LNCAP (cell line): ENCODE measurements at regions not wholly inside any gene's neighbourhood (a gene's known extent, or its start where the extent isn't known, plus 50 kb on each side); places are given as distances from the start of the nearest gene placed in this dataset.

Experiments used
- CTCF ChIP-seq: fragments of 450-650 bp; IDR thresholded peaks from 2 replicates; pipeline ENCODE4 v1.5.1; 2017; ENCODE audit warnings: mild to moderate bottlenecking

DNA sequence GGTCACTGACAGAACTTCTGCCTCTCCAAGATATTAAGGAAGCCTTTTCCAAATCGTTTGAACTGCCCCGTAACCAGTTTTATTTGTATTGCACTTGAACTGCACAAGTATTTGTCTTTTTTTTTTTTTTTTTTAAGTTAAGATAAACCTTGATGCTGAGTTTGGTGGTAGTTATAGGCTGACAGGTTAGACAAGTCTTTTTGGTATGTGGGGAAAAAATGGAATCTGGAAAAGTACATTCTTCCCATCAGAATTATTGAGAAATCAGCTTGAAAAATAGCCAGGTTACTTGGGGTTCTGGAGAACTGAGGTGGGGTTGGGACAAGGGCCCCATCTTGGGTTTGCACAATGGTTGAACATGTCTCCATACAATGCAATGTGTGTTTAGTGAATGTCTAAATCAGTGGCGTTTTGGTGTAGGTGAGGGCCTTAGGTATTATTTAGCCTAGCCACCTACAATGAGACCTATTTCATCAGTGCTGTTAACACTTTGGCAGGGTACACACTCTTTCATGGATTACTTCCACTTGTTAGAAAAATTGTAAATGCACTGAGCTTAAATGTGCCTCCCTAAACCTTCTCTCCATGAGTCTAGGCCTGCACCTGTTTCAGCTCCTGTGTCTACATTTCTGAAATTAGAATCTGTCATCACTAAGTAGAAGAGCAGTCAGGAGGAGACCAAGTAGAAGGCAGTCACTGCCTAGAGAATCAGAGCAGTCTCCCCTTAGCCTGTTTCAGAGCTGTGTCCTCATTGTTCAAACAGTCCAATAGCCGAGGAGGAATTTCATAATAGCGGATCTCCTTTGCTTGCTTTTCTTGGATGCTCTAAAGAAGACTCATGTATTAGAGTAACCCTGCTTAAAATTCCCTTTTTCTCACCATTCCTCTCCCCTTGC is 140.0 kb upstream of the HMHB1 start:
- no peak for TF ChIP-seq CTCF

GRCh38 chr5:143671021-143671420 is 140.9 kb upstream of the HMHB1 start:
- TF ChIP-seq CTCF = no peak

DNA sequence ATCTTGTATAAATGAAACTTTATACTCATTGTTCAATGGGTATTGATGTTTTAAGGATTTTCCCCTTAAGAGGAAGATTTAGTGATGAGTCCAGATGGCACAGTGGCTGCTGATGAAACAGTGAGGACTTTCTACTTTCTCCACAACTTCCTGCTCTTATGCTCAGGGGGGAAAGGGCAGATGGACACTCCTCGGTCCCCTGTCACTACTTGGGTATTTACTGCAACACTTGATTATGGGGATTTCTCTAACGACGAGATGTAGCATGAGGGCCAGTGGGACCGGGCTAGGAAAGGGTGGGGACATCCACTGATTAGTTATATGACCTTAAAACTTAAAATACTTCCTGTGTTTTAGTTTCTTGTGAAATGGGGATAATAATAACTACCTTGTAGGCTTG is 146.1 kb upstream of the HMHB1 start:
- no peak for TF ChIP-seq CTCF

DNA sequence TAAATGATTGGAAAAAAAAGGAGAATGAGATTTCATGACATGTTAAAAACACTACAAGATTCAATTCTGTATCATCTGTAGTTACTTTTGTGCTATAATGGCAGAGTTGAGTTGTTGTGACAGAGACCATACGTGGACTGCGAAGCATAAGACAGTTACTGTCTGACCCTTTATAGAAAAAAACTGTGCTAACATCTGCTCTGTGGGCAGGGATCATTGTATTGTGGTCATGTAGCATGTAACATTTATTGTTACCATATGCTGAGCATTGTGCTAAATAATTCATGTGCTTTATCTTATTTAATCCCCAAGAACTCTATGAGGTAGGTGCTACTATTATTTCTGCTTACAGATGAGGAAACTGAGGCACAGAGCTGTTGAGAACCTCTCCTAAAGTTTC is 147.3 kb upstream of the HMHB1 start:
- no peak for TF ChIP-seq CTCF

GRCh38 chr5:143663872-143664271 is 148.1 kb upstream of the HMHB1 start:
- no peak for TF ChIP-seq CTCF

- no peak for TF ChIP-seq CTCF
Observed at GRCh38 chr5:143662020-143662419, 149.9 kb upstream of the HMHB1 start.

DNA sequence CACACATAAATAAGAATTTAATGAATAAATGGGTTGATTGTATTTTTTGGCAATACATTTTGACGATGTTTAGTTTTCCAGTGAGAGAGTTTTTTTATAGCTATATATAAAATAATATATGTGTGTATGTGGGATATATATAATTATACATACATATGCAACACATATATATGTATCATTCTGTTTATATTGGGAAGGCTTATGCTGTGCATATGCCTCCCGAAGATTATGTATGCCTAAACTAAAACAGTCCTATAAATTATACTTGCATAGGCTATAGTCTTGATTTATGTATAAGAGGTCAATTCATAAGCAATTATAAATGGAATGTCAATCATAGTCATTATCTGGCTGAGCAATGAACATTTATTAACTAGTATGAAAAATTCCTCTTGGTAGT is 151.3 kb upstream of the HMHB1 start:
- no peak for TF ChIP-seq CTCF
